Lung (tissue), 11 donors: ENCODE measurements at regions not wholly inside any gene's neighbourhood (a gene's known extent, or its start where the extent isn't known, plus 50 kb on each side); places are given as distances from the start of the nearest gene placed in this dataset.
A peak's percentile ranks its signal among the peaks of the same experiment; 100 is the strongest.

Source experiments
- ATAC-seq: fragments of 200-7000 bp; cut with Tn5 transposase; one replicate; pipeline ENCODE4 v1.9.1; 2020; ENCODE audit warnings: moderate number of reproducible peaks; ENCODE audit not compliant: insufficient read depth, low FRiP score
- DNase-seq, 3 donors: peaks; one replicate each; pipeline ENCODE4 v3.0.0-alpha.2; 2013 to 2017
- H3K27ac ChIP-seq, 2 donors: one replicate each; pipeline ENCODE4 v1.5.1; 2013; ENCODE audit warnings: mild to moderate bottlenecking in 2 of 2, moderate library complexity in 2 of 2, control low read depth in 1 of 2, inconsistent platforms in 1 of 2, low read depth in 1 of 2, low read length in 1 of 2
- H3K27me3 ChIP-seq, 3 donors: one replicate each; pipeline ENCODE4 v1.5.1; 2013; ENCODE audit warnings: low read length in 2 of 3; ENCODE audit not compliant: control insufficient read depth in 3 of 3, insufficient read depth in 3 of 3
- H3K36me3 ChIP-seq, 4 donors: one replicate each; pipeline ENCODE4 v1.5.1; 2013; ENCODE audit warnings: low read length in 4 of 4, mild to moderate bottlenecking in 1 of 4, moderate library complexity in 1 of 4; ENCODE audit not compliant: control insufficient read depth in 4 of 4, insufficient read depth in 4 of 4
- H3K4me1 ChIP-seq, 5 donors: one replicate each; pipeline ENCODE4 v1.5.1; 2013; ENCODE audit warnings: low read length in 5 of 5, mild to moderate bottlenecking in 2 of 5, moderate library complexity in 1 of 5; ENCODE audit not compliant: control insufficient read depth in 5 of 5, insufficient read depth in 5 of 5
- H3K4me3 ChIP-seq: one replicate; pipeline ENCODE4 v1.5.1; 2013; ENCODE audit warnings: mild to moderate bottlenecking, control low read depth, moderate library complexity
- H3K9ac ChIP-seq, 2 donors: one replicate each; pipeline ENCODE4 v1.5.1; 2013; ENCODE audit warnings: low read length in 2 of 2, control low read depth in 1 of 2; ENCODE audit not compliant: insufficient read depth in 1 of 2
- H3K9me3 ChIP-seq, 4 donors: one replicate each; pipeline ENCODE4 v1.5.1; 2013; ENCODE audit warnings: low read length in 3 of 4, mild to moderate bottlenecking in 1 of 4, moderate library complexity in 1 of 4; ENCODE audit not compliant: control insufficient read depth in 4 of 4, insufficient read depth in 3 of 4
- WGBS, 2 donors: extraction: QIAGEN DNeasy Blood & Tissue Kit; methylation state at CpG; one replicate each; pipeline ENCODE4 v1.1.7; 2013; 5-methylcytosine and 5-hydroxymethylcytosine counted together
- TF ChIP-seq, protein P1 (sequence below): IDR thresholded peaks from 2 replicates; pipeline ENCODE4 v1.5.1; 2012; ENCODE audit warnings: mild to moderate bottlenecking; ENCODE audit errors: control extremely low read depth, extremely low read depth
- donor health status: control.
- donor health status: control.
- donor health status: Bipolar disorder and iron deficiency.
- donor health status: healthy.
- donor health status: DM: yes; HTN: yes; CAD: no.

- Histone ChIP-seq H3K4me1 (no peaks in the 10 kb centered on the region), H3K27ac (no peak overlapping the region), H3K36me3 (no peaks in the 10 kb centered on the region), H3K27me3 (no peaks in the 10 kb centered on the region), H3K9ac (no peak overlapping the region), H3K4me3 (no peak overlapping the region), H3K9me3 (no peaks in the 10 kb centered on the region)
- no peak for ATAC-seq
- no peak for DNase-seq
- TF ChIP-seq, protein P1, sequence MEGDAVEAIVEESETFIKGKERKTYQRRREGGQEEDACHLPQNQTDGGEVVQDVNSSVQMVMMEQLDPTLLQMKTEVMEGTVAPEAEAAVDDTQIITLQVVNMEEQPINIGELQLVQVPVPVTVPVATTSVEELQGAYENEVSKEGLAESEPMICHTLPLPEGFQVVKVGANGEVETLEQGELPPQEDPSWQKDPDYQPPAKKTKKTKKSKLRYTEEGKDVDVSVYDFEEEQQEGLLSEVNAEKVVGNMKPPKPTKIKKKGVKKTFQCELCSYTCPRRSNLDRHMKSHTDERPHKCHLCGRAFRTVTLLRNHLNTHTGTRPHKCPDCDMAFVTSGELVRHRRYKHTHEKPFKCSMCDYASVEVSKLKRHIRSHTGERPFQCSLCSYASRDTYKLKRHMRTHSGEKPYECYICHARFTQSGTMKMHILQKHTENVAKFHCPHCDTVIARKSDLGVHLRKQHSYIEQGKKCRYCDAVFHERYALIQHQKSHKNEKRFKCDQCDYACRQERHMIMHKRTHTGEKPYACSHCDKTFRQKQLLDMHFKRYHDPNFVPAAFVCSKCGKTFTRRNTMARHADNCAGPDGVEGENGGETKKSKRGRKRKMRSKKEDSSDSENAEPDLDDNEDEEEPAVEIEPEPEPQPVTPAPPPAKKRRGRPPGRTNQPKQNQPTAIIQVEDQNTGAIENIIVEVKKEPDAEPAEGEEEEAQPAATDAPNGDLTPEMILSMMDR = no peak
- 70 to 91% methylated on average over 5 of the region's 5 CpGs for WGBS, 2 donors
These were observed 79.4 kb upstream of the DNAJC10 start for GRCh38 chr2:182636699-182637098.

DNA sequence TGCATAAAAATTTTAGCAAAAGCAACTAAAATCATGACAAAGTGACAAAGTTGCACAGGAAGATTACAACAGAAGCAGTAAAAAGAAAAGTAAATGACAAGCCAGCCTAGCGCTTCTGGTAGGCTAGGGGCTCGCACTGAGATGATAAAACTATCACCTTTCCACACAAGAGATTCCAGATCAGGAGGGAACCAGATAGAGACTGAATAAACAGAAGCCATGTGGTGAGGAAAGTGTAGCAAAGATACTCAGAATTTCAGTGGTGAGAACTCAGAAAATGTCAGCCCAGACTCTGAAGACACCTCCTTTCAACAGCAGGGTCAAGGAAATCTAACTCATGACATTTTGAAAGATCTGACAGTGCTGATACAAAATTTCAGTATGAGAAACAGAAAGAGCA, 77.4 kb upstream of the DNAJC10 start:
- DNase-seq = no peak
- no peaks in the 10 kb centered on the region for H3K27me3 ChIP-seq
- ATAC-seq = no peak
- 87 to 94% methylated on average over 2 of the region's 2 CpGs for WGBS, 2 donors
- H3K9me3 ChIP-seq = no peaks in the 10 kb centered on the region
- H3K27ac ChIP-seq = no peak overlapping the region
- no peaks in the 10 kb centered on the region for H3K4me1 ChIP-seq
- H3K9ac ChIP-seq = no peak overlapping the region
- no peaks in the 10 kb centered on the region for H3K36me3 ChIP-seq
- H3K4me3 ChIP-seq = no peak overlapping the region
- TF ChIP-seq, protein P1 = no peak

GRCh38 chr2:182639971-182640370, 76.1 kb upstream of the DNAJC10 start:
- Histone ChIP-seq H3K9ac (no peak overlapping the region), H3K27me3 (no peaks in the 10 kb centered on the region), H3K9me3 (no peaks in the 10 kb centered on the region), H3K4me1 (no peaks in the 10 kb centered on the region), H3K27ac (no peak overlapping the region), H3K4me3 (no peak overlapping the region), H3K36me3 (no peaks in the 10 kb centered on the region)
- no peak for DNase-seq
- WGBS, 2 donors = 82 to 93% methylated on average over 2 of the region's 2 CpGs
- TF ChIP-seq, protein P1 = no peak
- no peak for ATAC-seq

DNA sequence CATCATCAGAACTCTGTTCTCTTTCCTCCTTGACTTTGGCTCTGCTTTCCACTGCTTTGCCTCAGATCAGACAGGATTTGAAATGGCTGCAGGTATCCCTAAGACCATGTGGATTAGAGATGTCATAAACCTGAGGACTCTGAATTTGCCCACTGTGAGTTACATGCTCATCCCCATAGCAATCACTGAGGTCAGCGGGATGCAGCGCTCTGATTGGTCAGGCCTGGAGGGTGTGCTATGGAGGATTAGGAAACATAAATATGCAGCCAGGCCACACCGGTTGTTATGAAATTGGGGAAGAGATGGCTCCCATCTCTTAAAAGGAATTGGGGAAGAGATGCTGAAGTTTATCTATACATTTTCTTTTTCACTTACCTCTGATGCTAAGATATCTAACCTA, 73.7 kb upstream of the DNAJC10 start:
- Histone ChIP-seq H3K4me3 (no peak overlapping the region), H3K4me1 (no peaks in the 10 kb centered on the region), H3K27ac (no peak overlapping the region), H3K36me3 (no peaks in the 10 kb centered on the region), H3K27me3 (no peaks in the 10 kb centered on the region), H3K9ac (no peak overlapping the region), H3K9me3 (no peaks in the 10 kb centered on the region)
- 69% methylated on average over 3 of the region's 3 CpGs for whole genome bisulfite sequencing, 2 donors
- ATAC-seq (peak; percentile 81), DNase-seq (peak; percentile 30 to 38 (median 31))
- TF ChIP-seq, protein P1 = no peak
